PC-9 (cell line): ENCODE measurements at regions not wholly inside any gene's neighbourhood (a gene's known extent, or its start where the extent isn't known, plus 50 kb on each side); places are given as distances from the start of the nearest gene placed in this dataset.

ENCODE experiments used
- BruUV-seq: library from RNA; stranded (reverse); fragments of 400-500 nt; replicated peaks from 2 replicates; lab custom pipeline; 2021; lab: Mats Ljungman, UMichigan
- CTCF ChIA-PET: fragments of 300-600 bp; sonication (Branson Sonifier 250); formaldehyde crosslinking; loops from one replicate; lab custom pipeline; 2022; ENCODE audit warnings: antibody characterized with exemption; lab: Charles Lee
- POLR2A ChIA-PET: fragments of 300-600 bp; sonication (Branson Sonifier 250); formaldehyde crosslinking; loops from one replicate; lab custom pipeline; 2022; ENCODE audit warnings: antibody characterized with exemption; ENCODE audit not compliant: unreplicated experiment; lab: Charles Lee
- DNase-seq, 2 experiments: peaks; one replicate each; pipeline versions ENCODE4 v3.0.0 to v3.0.0-alpha.2; 2015 to 2022; ENCODE audit warnings: mixed read lengths in 1 of 2
- H2AFZ ChIP-seq: fragments of 200-600 bp; sonication (generic); 2 replicates; pipeline ENCODE4 v1.8.1; 2017; ENCODE audit warnings: antibody characterized with exemption
- H3F3A ChIP-seq: fragments of 200-600 bp; sonication (generic); 2 replicates; pipeline ENCODE4 v1.8.1; 2017; ENCODE audit warnings: antibody characterized with exemption, mild to moderate bottlenecking, low read depth; ENCODE audit not compliant: insufficient read depth
- H3K27ac ChIP-seq: fragments of 200-600 bp; sonication (generic); 2 replicates; pipeline ENCODE4 v1.6.1; 2016; ENCODE audit warnings: mixed run types
- H3K27me3 ChIP-seq: fragments of 200-600 bp; sonication (generic); 2 replicates; pipeline ENCODE4 v1.6.1; 2016; ENCODE audit warnings: low read depth, mixed run types; ENCODE audit not compliant: insufficient read depth
- H3K36me3 ChIP-seq: fragments of 200-600 bp; sonication (generic); 2 replicates; pipeline ENCODE4 v1.6.1; 2016; ENCODE audit warnings: low read depth, mixed run types
- H3K4me1 ChIP-seq: fragments of 200-600 bp; sonication (generic); replicated peaks from 2 replicates; pipeline ENCODE4 v1.6.1; 2016; ENCODE audit warnings: mixed run types; ENCODE audit not compliant: insufficient read depth
- H3K4me2 ChIP-seq: fragments of 200-600 bp; sonication (generic); 2 replicates; pipeline ENCODE4 v1.6.1; 2017; ENCODE audit warnings: mixed run types
- H3K4me3 ChIP-seq: fragments of 200-600 bp; sonication (generic); 2 replicates; pipeline ENCODE4 v1.6.1; 2016; ENCODE audit warnings: mixed run types
- H3K79me2 ChIP-seq: fragments of 200-600 bp; sonication (generic); 2 replicates; pipeline ENCODE4 v1.6.1; 2017; ENCODE audit warnings: low read depth, mixed run types
- H3K9me2 ChIP-seq: fragments of 200-600 bp; sonication (generic); 2 replicates; pipeline ENCODE4 v1.8.1; 2017; ENCODE audit warnings: mild to moderate bottlenecking; ENCODE audit not compliant: insufficient read depth
- H3K9me3 ChIP-seq: fragments of 200-600 bp; sonication (generic); 2 replicates; pipeline ENCODE4 v1.8.1; 2016; ENCODE audit warnings: low read depth; ENCODE audit not compliant: insufficient read depth
- H4K20me1 ChIP-seq: fragments of 200-600 bp; sonication (generic); 2 replicates; pipeline ENCODE4 v1.8.1; 2017; ENCODE audit not compliant: insufficient read depth
- CTCF ChIP-seq: fragments of 200-600 bp; sonication (generic); conservative IDR thresholded peaks from 2 replicates; pipeline ENCODE4 v1.6.1; 2017; ENCODE audit warnings: mixed run types, antibody characterized with exemption, mild to moderate bottlenecking, moderate library complexity
- EZH2 ChIP-seq: fragments of 200-600 bp; sonication (generic); IDR thresholded peaks from 2 replicates; pipeline ENCODE4 v1.8.0; 2017; ENCODE audit warnings: antibody characterized with exemption, low read depth
- intact Hi-C: fragments of 100-400 bp; cut with micrococcal nuclease; formaldehyde crosslinking; loops from one replicate; pipeline ENCODE4 v1.10.0; 2022; ENCODE audit not compliant: unreplicated experiment

GRCh38 chr5:58403822-58404433 is 56.0 kb downstream of the PLK2 start:
- Histone ChIP-seq H3K4me3 (no peak overlapping the region), H4K20me1 (no peaks in the 10 kb centered on the region), H3K9me3 (peaks cover 7% of the 10 kb centered on the region; the same call in 1 of the 2 replicates), H3F3A (peaks cover 14% of the 10 kb centered on the region; the same call in 1 of the 2 replicates), H3K36me3 (no peaks in the 10 kb centered on the region), H3K27ac (no peak overlapping the region), H3K4me1 (peaks cover 26% of the 10 kb centered on the region), H3K79me2 (no peaks in the 10 kb centered on the region), H3K9me2 (no peaks in the 10 kb centered on the region), H3K27me3 (no peaks in the 10 kb centered on the region), H2AFZ (no peak overlapping the region), H3K4me2 (no peak overlapping the region)
- no peak for DNase-seq
- BruUV-seq = no TSS peak
- TF ChIP-seq CTCF (no peak), EZH2 (no peak)
- CTCF ChIA-PET = no interaction called here
- intact Hi-C loops = no loop called here
- POLR2A ChIA-PET = no interaction called here

GRCh38 chr5:58401701-58402100 is 58.2 kb downstream of the PLK2 start:
- intact Hi-C loops = no loop called here
- Histone ChIP-seq H3K9me3 (peaks cover 5% of the 10 kb centered on the region; the same call in 1 of the 2 replicates), H2AFZ (no peak overlapping the region), H3K79me2 (no peaks in the 10 kb centered on the region), H3K27me3 (no peaks in the 10 kb centered on the region), H3K4me2 (no peak overlapping the region), H3K4me1 (peaks cover 6% of the 10 kb centered on the region), H3K27ac (no peak overlapping the region), H3F3A (peaks cover 4% of the 10 kb centered on the region; the same call in 1 of the 2 replicates), H3K4me3 (no peak overlapping the region), H3K9me2 (no peaks in the 10 kb centered on the region), H3K36me3 (no peaks in the 10 kb centered on the region), H4K20me1 (no peaks in the 10 kb centered on the region)
- ChIA-PET CTCF (no interaction called here), POLR2A (no interaction called here)
- no peak for DNase-seq
- BruUV-seq = no TSS peak
- TF ChIP-seq CTCF (no peak), EZH2 (no peak)

- Histone ChIP-seq H3K27ac (no peak overlapping the region), H3K36me3 (no peaks in the 10 kb centered on the region), H3K27me3 (no peaks in the 10 kb centered on the region), H3K9me2 (no peaks in the 10 kb centered on the region), H2AFZ (no peak overlapping the region), H4K20me1 (no peaks in the 10 kb centered on the region), H3K4me3 (no peak overlapping the region), H3F3A (no peaks in the 10 kb centered on the region), H3K4me2 (no peak overlapping the region), H3K4me1 (no peaks in the 10 kb centered on the region), H3K9me3 (no peaks in the 10 kb centered on the region; the same call in 1 of the 2 replicates), H3K79me2 (no peaks in the 10 kb centered on the region)
- POLR2A ChIA-PET = no interaction called here
- intact Hi-C loops = no loop called here
- TF ChIP-seq CTCF (no peak), EZH2 (no peak)
- no peak for DNase-seq
- CTCF ChIA-PET = no interaction called here
- no TSS peak for BruUV-seq
These were observed 59.1 kb downstream of the PLK2 start for GRCh38 chr5:58400737-58401136.
